ENCODE measurements at regions not wholly inside any gene's neighbourhood (a gene's known extent, or its start where the extent isn't known, plus 50 kb on each side); places are given as distances from the start of the nearest gene placed in this dataset.

GRCh38 chr12:17489452-17489851 is 600.5 kb downstream of the RERGL start (continued):
- no peak for TF ChIP-seq SP2 (IDR thresholded peaks at IDR 0.05; ENCODE audit: extremely low read depth, low read depth, low read length, poor library complexity, severe bottlenecking)
- TF ChIP-seq ZFP91 (CRISPR knock-in tag; IDR thresholded peaks at IDR 0.05): no peak

GRCh38 chr12:17478908-17479673 is 610.9 kb downstream of the RERGL start:
- no peak for FAIRE-seq
- Histone ChIP-seq H3K4me2 (ENCODE audit: insufficient read depth, low read length) (no peak overlapping the region), H2AFZ (ENCODE audit: low read depth, low read length) (no peak overlapping the region), H3K9me1 (ENCODE audit: control insufficient read depth, insufficient read depth, low read length) (no peaks in the 10 kb centered on the region), H3K9ac (ENCODE audit: insufficient read depth in 1 of 2, low read depth in 2 of 2, low read length in 2 of 2) (no peak overlapping the region), H3K27ac (ENCODE audit: extremely low read depth, low read depth, low read length) (no peak overlapping the region), H3K27me3 (ENCODE audit: control insufficient read depth in 2 of 2, insufficient read depth in 2 of 2, low read length in 2 of 2) (no peaks in the 10 kb centered on the region), H3K36me3 (ENCODE audit: control insufficient read depth, insufficient read depth, low read length) (no peaks in the 10 kb centered on the region), H3K4me3 (no peak overlapping the region), H3K79me2 (ENCODE audit: control insufficient read depth, insufficient read depth, low read length) (no peaks in the 10 kb centered on the region), H3K9me3 (replicated peaks; ENCODE audit: control insufficient read depth, insufficient read depth, low read depth, low read length) (no peaks in the 10 kb centered on the region), H4K20me1 (replicated peaks; ENCODE audit: control insufficient read depth, insufficient read depth, low read length) (no peaks in the 10 kb centered on the region), H3K4me1 (replicated peaks in 1 of 2; ENCODE audit: control insufficient read depth in 2 of 2, insufficient read depth in 2 of 2, low read length in 2 of 2) (no peaks in the 10 kb centered on the region)
- no peak for DNase-seq (ENCODE audit: extremely low read depth in 1 of 4, low spot score in 3 of 4)
- ChIA-PET POLR2A (no interaction called here), CTCF (ENCODE audit: low intra/inter-chr PET ratio) (no interaction called here)
- WGBS (ENCODE audit: insufficient coverage, low coverage, missing lambda C conversion rate): 6% methylated on average over 3 of the region's 8 CpGs
- ATAC-seq: no peak
- no peak for TF ChIP-seq MLX (CRISPR knock-in tag; conservative IDR thresholded peaks at IDR 0.05)
- TF ChIP-seq ZNF740 (CRISPR knock-in tag; IDR thresholded peaks at IDR 0.05): no peak
- TF ChIP-seq ZNF740 (tag; IDR thresholded peaks at IDR 0.05): no peak
- no TSS peak for BruUV-seq (replicated peaks)
- intact Hi-C loops (cut with micrococcal nuclease): no loop called here
- in situ Hi-C loops (cut with MboI): no loop called here

Measured in K562 (cell line).